Nephron progenitor cell (in vitro differentiated cells): ENCODE measurements at regions not wholly inside any gene's neighbourhood (a gene's known extent, or its start where the extent isn't known, plus 50 kb on each side); places are given as distances from the start of the nearest gene placed in this dataset.

ENCODE experiments used
- DNase-seq: peaks from one replicate; pipeline ENCODE4 v3.0.0; 2021
- H3K27ac Mint-ChIP-seq: 2 replicates; pipeline ENCODE4 v1.8.0; 2021; ENCODE audit warnings: mild to moderate bottlenecking, moderate library complexity, mixed read lengths
- H3K27me3 Mint-ChIP-seq: 2 replicates; pipeline ENCODE4 v1.8.0; 2021; ENCODE audit warnings: mild to moderate bottlenecking, low read depth, mixed read lengths; ENCODE audit not compliant: poor library complexity
- H3K36me3 Mint-ChIP-seq: 2 replicates; pipeline ENCODE4 v1.8.0; 2021; ENCODE audit warnings: low read depth, mixed read lengths
- H3K4me1 Mint-ChIP-seq: 2 replicates; pipeline ENCODE4 v1.8.0; 2021; ENCODE audit warnings: mixed read lengths
- H3K4me3 Mint-ChIP-seq: 2 replicates; pipeline ENCODE4 v1.8.0; 2021; ENCODE audit warnings: mild to moderate bottlenecking, moderate library complexity, mixed read lengths
- H3K9me3 Mint-ChIP-seq: 2 replicates; pipeline ENCODE4 v1.8.0; 2021; ENCODE audit warnings: mild to moderate bottlenecking, moderate library complexity, mixed read lengths
- CTCF ChIP-seq: fragments of 200-600 bp; sonication (generic); IDR thresholded peaks from 2 replicates; pipeline ENCODE4 v1.5.0; 2021; ENCODE audit warnings: antibody characterized with exemption

- TF ChIP-seq CTCF, result no peak
- Mint-ChIP-seq H3K4me1 (no peaks in the 10 kb centered on the region), H3K36me3 (no peaks in the 10 kb centered on the region), H3K4me3 (no peak overlapping the region), H3K27me3 (no peaks in the 10 kb centered on the region), H3K27ac (no peak overlapping the region), H3K9me3 (peaks cover 3% of the 10 kb centered on the region)
- DNase-seq, result no peak
Measured at GRCh38 chr21:14736162-14736561, 190.0 kb upstream of the SAMSN1 start.

GRCh38 chr21:14734833-14735232 lies 188.7 kb upstream of the SAMSN1 start:
- Mint-ChIP-seq H3K36me3 (no peaks in the 10 kb centered on the region), H3K4me3 (no peak overlapping the region), H3K9me3 (peaks cover 3% of the 10 kb centered on the region), H3K27me3 (no peaks in the 10 kb centered on the region), H3K27ac (no peak overlapping the region), H3K4me1 (no peaks in the 10 kb centered on the region)
- TF ChIP-seq CTCF, result no peak
- DNase-seq, result no peak

GRCh38 chr21:14734191-14734590 lies 188.1 kb upstream of the SAMSN1 start:
- Mint-ChIP-seq H3K36me3 (no peaks in the 10 kb centered on the region), H3K4me3 (no peak overlapping the region), H3K9me3 (peaks cover 3% of the 10 kb centered on the region), H3K27me3 (no peaks in the 10 kb centered on the region), H3K4me1 (no peaks in the 10 kb centered on the region), H3K27ac (no peak overlapping the region)
- no peak for TF ChIP-seq CTCF
- no peak for DNase-seq

GRCh38 chr21:14725219-14725618 lies 179.1 kb upstream of the SAMSN1 start:
- Mint-ChIP-seq H3K4me1 (no peaks in the 10 kb centered on the region), H3K9me3 (no peaks in the 10 kb centered on the region), H3K27me3 (no peaks in the 10 kb centered on the region), H3K27ac (no peak overlapping the region), H3K4me3 (no peak overlapping the region), H3K36me3 (no peaks in the 10 kb centered on the region)
- no peak for TF ChIP-seq CTCF
- DNase-seq, result no peak

GRCh38 chr21:14722841-14723483 lies 176.8 kb upstream of the SAMSN1 start:
- H3K27ac Mint-ChIP-seq, result peak overlapping the region; percentile 60
- H3K27me3 Mint-ChIP-seq, result no peaks in the 10 kb centered on the region
- no peaks in the 10 kb centered on the region for H3K4me1 Mint-ChIP-seq
- no peak for TF ChIP-seq CTCF
- no peaks in the 10 kb centered on the region for H3K36me3 Mint-ChIP-seq
- no peak overlapping the region for H3K4me3 Mint-ChIP-seq
- no peak for DNase-seq
- no peaks in the 10 kb centered on the region for H3K9me3 Mint-ChIP-seq

- H3K27me3 Mint-ChIP-seq, result no peaks in the 10 kb centered on the region
- H3K9me3 Mint-ChIP-seq, result no peaks in the 10 kb centered on the region
- TF ChIP-seq CTCF, result no peak
- DNase-seq, result no peak
- no peaks in the 10 kb centered on the region for H3K36me3 Mint-ChIP-seq
- no peaks in the 10 kb centered on the region for H3K4me1 Mint-ChIP-seq
- H3K27ac Mint-ChIP-seq, result no peak overlapping the region
- H3K4me3 Mint-ChIP-seq, result no peak overlapping the region
Measured at GRCh38 chr21:14720237-14720636, 174.1 kb upstream of the SAMSN1 start.
